Stimulated activated CD4-positive, alpha-beta T cell treated with anti-CD3 and anti-CD28 coated beads, Interleukin-15, amount 100 ng/mL, for 24 hours (primary cell): ENCODE measurements at regions not wholly inside any gene's neighbourhood (a gene's known extent, or its start where the extent isn't known, plus 50 kb on each side); places are given as distances from the start of the nearest gene placed in this dataset.
"Not testable (repeated sequence)": the region's sequence is repeated elsewhere in the genome, so short reads cannot be mapped to it uniquely, and the experiment has no call there.

Source experiments
- DNase-seq: peaks from one replicate; pipeline ENCODE4 v3.0.0-alpha.2; 2020

GRCh38 chr3:162338514-162338913, 841.9 kb downstream of the OTOL1 start:
- no peak for DNase-seq

DNA sequence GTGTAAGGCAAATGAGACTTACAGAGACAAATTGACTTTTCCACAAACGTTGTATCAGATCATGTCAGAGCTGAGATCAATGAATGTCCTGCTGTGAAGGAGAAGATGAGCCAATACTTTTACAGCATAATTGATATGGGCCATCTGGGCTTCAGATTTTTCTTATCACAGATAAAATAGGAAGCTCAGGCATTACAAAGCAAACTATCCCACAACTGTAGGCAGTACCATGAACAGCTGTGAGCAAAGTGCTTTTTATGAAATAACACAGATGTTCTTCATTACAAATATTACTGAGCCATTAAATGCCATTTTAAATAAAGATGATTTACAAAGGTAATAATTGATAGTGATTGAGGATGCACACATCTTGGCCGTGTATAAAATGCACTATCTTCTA, 852.3 kb downstream of the OTOL1 start:
- no peak for DNase-seq

DNA sequence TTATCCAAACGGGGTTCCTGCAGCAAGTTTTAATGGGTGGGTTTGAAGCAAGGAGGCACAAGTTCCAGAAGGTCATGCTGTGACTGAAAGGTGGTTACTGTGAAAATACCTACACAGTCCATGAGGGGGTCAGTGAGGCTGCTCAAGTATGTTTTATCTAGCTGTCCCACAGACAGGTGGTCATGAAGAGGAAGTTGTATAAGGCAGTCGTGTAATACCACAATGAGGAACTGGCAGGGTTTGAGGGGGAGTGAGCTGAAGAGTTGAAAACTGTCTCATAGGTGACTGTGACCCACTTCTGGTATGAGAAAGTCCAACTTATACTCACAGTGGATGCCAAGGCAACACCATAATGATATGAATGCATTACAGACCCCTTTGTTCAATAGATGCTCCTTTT, 856.8 kb downstream of the OTOL1 start:
- no peak for DNase-seq

- no peak for DNase-seq
Measured at GRCh38 chr3:162354356-162354755, 857.7 kb downstream of the OTOL1 start.

DNA sequence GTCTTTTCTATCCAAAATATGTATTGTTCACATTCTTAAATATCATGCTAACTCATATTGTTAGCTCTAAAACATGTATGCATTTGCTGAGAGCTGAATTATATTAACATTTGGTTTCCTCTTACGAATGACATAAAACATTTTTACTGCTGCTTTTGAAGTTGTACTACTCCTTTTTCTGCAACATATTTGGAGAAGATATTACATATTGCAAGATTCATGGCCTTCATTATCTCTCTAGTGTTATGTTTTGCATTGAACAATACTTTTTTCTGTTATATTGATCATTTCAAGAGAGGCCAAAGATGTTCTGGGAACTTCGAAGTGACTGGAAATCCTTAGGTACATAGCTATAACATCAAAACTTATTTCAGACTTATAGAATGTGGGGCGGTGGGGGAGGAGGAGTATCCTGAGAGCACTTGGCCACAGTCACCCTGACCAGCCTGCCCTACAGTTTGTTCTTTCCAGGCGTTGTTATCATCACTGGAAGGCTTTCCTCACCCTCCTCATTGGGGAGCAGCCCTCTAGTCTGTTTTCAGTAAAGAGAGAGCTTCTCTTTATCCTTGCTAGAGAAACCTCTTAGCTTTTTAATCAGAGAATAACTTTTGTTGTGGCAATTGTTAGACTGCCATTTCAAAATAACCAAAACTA, 868.6 kb downstream of the OTOL1 start:
- no peak for DNase-seq

GRCh38 chr3:162366166-162366766, 869.7 kb downstream of the OTOL1 start:
- DNase-seq: no peak

- no peak for DNase-seq
Measured at GRCh38 chr3:162367429-162368260, 871.0 kb downstream of the OTOL1 start.

DNA sequence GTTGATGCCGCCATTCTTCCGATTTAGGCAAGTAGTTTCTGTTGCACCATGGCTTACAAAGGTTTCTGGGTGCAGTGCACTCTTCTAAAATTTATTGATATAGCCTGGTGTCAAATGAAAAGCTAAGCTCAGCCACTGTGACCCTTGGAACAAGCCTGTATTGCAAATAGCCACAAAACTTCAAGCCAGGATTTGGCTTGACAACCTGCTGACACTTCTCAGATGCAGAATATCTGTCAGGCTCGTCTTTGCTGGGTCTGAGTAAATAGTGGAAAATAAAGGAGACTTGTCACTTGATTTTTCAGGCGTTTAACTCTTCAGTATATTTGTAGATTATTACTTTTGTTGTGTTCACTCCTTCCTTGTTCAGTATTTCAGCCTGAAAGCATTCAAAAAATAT, 871.8 kb downstream of the OTOL1 start:
- DNase-seq: no peak

GRCh38 chr3:162369306-162369705, 872.7 kb downstream of the OTOL1 start:
- DNase-seq: no peak

DNA sequence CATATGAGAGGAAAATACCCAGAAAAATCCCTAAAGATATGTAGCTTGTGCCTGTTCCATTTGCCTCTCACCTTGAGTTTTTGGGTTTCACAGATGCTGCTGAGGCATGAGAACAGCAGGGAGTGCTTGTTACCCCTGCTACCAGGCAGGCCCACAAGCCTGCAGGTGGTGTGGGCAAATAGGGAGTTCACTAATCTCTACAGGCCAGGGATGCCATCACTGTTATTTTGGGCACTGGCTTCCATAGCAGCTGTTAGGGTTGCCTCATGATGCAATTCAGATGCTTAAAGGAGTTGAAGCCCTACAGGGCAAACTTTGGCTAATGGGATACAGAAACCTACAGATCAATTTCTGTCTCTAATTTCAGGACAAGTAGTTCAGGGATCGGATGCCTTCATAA, 873.5 kb downstream of the OTOL1 start:
- DNase-seq: no peak

DNA sequence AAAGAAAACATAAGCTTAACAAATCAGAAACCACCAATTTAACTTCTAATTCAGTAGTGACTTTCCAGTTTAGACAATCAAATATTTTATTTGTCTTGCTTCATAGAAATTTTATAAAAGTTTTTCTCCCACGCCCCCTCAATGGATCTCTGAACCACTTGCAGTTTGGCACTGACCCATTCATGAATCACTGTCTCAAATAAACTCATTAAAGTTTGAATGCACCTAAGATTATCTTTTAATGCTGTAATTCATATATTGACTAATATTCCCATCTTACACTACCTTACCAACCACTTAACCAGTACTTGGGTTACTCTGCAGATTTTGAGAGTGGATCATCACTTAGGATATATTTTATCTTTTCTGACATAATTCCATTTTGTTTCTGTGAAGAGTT, 880.2 kb downstream of the OTOL1 start:
- no peak for DNase-seq

DNA sequence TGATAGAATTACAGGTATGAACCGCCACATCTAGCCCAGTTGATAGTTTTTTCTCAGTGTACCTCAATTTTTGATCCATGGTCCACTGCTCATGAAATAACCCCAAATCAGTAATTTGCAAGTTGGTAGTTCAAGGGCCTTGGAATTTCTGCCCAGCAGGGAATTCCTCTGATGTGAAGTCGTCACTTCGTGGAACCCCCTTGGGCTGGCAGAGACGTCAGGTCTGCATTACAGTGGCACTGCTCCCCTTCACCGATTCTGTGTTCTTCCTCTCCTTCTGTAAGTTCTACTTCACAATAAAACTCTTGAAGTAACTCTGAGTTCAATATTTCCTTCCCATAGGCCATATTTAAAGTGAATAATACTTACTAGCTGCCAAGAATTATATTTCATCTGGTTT, 881.0 kb downstream of the OTOL1 start:
- DNase-seq: no peak

DNA sequence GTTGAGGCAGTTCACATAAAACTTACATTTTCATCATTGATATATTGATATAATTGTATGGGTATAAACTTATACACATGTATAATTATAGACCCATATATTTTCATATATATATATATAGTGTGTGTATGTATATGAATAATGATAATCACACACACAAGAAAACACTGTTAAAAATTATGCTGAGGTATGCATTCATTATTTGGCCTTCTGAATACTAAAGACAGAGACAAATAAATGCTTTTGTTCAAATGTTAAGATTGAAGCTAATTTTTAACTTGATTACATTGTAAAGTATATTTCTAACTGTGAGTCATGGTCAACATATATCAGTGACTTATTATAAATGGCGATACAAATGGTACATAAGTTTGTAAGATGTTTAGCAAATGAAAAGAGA, 888.8 kb downstream of the OTOL1 start:
- DNase-seq: no peak

- DNase-seq: no peak
Measured at GRCh38 chr3:162390891-162391290, 894.3 kb downstream of the OTOL1 start.

- no peak for DNase-seq
Measured at GRCh38 chr3:162391301-162391700, 894.7 kb downstream of the OTOL1 start.

- no peak for DNase-seq
Measured at GRCh38 chr3:162395496-162395895, 898.9 kb downstream of the OTOL1 start.

GRCh38 chr3:162398554-162398953, 901.9 kb downstream of the OTOL1 start:
- no peak for DNase-seq

DNA sequence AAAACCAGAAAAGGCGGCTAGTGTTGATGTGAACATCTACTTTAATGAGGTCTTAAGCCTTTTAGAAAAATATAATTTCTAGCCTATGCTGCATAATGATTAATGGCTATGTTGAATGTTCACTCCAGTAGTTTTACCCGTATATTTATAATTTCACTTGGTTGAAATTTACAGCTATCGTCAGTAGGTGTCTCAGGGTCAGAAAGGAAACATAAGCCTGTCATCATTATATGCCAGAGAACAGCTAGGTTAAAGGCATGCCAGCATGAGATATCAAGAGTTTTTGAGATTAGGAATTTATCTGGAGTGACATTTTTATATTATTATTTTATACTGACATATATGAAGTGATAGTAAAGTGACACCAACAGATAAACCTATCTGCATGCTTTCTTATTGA, 904.1 kb downstream of the OTOL1 start:
- no peak for DNase-seq

GRCh38 chr3:162411556-162411955, 914.9 kb downstream of the OTOL1 start:
- not testable (repeated sequence) for DNase-seq

DNA sequence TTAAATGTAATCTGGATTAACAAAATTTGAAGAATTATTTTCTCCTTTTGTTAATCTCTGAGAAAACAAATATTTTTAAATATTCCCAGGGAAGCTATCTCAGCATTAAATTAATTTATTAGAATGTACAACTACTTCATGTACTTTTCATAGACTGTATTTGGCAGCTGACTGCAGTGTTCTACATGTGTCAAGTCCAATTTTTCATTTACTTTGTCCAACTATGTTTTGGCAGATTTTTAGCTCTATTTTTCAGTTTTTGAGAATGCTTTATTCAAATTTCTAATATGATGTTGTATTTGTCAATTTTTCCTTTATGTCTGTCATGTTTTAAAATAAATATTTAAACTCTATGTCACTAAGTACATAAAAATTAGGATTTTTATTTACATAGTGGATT, 925.1 kb downstream of the OTOL1 start:
- no peak for DNase-seq

GRCh38 chr3:162428192-162428591, 931.6 kb downstream of the OTOL1 start:
- no peak for DNase-seq

DNA sequence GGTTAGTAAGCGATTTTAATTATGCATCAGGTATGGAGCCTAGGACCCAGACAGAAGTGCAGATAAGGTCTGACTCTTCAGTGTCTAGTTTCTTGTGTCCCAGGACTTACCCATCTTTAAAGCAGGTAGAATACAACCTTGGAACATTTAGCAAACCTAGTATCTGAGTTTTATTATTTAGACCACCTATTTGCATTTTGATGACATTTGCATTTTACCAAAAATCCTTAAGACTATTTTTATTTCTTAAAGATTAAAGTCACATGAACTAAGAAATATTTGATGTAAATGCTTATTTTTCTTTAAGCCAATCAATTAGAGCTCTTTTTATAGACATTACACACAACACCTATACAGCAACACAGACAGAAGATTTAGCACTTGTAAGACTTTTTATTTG, 939.1 kb downstream of the OTOL1 start:
- DNase-seq: no peak

DNA sequence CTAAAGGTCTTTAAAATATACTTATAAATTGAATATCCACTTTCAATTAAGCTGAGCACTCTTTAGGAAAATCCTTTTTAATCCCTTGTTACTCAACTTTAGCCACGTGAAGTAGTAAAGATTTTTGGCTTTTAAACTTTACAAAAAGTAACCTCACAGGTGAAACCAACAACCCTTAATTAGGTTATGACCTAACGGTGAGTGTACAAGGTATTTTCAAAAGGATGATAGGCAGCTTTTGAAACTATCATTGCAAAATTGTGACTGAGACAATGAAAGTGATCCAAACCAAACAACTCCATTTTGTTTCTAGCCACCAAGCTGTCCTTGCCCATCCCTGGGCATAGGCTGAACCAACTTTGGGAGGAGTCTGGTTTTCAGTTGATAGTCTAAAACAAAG, 940.2 kb downstream of the OTOL1 start:
- DNase-seq: no peak

GRCh38 chr3:162437480-162437879, 940.9 kb downstream of the OTOL1 start:
- no peak for DNase-seq
